Body of pancreas (tissue), 4 donors: ENCODE measurements at regions not wholly inside any gene's neighbourhood (a gene's known extent, or its start where the extent isn't known, plus 50 kb on each side); places are given as distances from the start of the nearest gene placed in this dataset.

Experiments
- ATAC-seq: fragments of 150-250 bp; one replicate; pipeline ENCODE4 v1.9.1; 2016
- DNase-seq, 4 donors: peaks; one replicate each; pipeline ENCODE4 v3.0.0-alpha.2; 2019
- H3K27ac ChIP-seq, 4 donors: fragments of 200-600 bp; sonication (generic); 1 replicate in 3 of 4; 2 replicates in 1 of 4; pipeline versions ENCODE4 v1.5.1 to v1.6.1; 2016 to 2019; ENCODE audit warnings: mild to moderate bottlenecking in 1 of 4, mixed read lengths in 1 of 4, moderate library complexity in 1 of 4
- H3K27me3 ChIP-seq, 2 donors: fragments of 200-600 bp; sonication (generic); one replicate each; pipeline ENCODE4 v1.6.0; 2016; ENCODE audit warnings: mild to moderate bottlenecking in 1 of 2
- H3K36me3 ChIP-seq, 2 donors: fragments of 200-600 bp; sonication (generic); replicated peaks in 1 of 2; 2 replicates each; pipeline ENCODE4 v1.5.1; 2016; ENCODE audit warnings: low read depth in 2 of 2; ENCODE audit not compliant: insufficient read depth in 1 of 2
- H3K4me1 ChIP-seq: fragments of 200-600 bp; sonication (generic); one replicate; pipeline ENCODE4 v1.6.0; 2016
- H3K4me3 ChIP-seq, 2 donors: fragments of 200-600 bp; sonication (generic); 1 replicate in 1 of 2; 2 replicates in 1 of 2; pipeline ENCODE4 v1.5.1; 2016 to 2019
- H3K9me3 ChIP-seq, 3 donors: fragments of 200-600 bp; sonication (generic); 1 replicate in 2 of 3; 2 replicates in 1 of 3; pipeline ENCODE4 v1.5.1; 2016
- POLR2A ChIP-seq, 3 donors: fragments of 450-650 bp; IDR thresholded peaks; one replicate each; pipeline ENCODE4 v1.6.1; 2016; ENCODE audit warnings: antibody characterized with exemption in 3 of 3, mild to moderate bottlenecking in 2 of 3
- WGBS, 2 donors: methylation state at CpG; one replicate each; pipeline ENCODE4 v1.1.5; 2017; 5-methylcytosine and 5-hydroxymethylcytosine counted together
- intact Hi-C: fragments of 100-400 bp; cut with DNase I; formaldehyde crosslinking; loops from one replicate; pipeline ENCODE4 v1.15.1; 2023
- TF ChIP-seq, protein P1 (sequence below), 7 experiments: fragments of 450-650 bp in 4 of 7; fragments of 200-600 bp in 3 of 7; sonication (generic) in 3 of 7; IDR thresholded peaks; one replicate each; pipeline ENCODE4 v1.5.1; 2016 to 2019; ENCODE audit warnings: antibody characterized with exemption in 7 of 7

DNA sequence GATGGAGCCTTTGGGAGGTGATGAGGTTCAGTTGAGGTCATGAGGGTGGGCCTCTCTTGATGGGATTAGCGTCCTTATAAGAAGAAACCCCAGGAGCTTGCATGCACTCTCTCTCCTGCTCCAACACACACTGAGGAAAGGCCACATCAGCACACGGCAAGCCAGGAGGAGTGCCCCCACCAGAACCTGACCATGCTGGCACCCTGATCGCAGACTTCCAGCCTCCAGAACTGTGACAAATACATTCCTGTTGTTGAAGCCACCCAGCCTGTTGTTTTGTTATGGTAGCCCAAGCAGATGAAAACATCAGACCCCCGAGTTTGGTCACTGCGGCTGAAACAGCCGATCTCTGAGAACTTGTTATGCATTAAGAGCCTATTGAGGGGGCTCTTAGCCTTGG is 64.8 kb upstream of the SOD1 start:
- no peaks in the 10 kb centered on the region for H3K9me3 ChIP-seq
- H3K4me3 ChIP-seq, result no peak overlapping the region
- ATAC-seq (no peak), DNase-seq (no peak)
- no peaks in the 10 kb centered on the region for H3K36me3 ChIP-seq
- TF ChIP-seq, protein P1, sequence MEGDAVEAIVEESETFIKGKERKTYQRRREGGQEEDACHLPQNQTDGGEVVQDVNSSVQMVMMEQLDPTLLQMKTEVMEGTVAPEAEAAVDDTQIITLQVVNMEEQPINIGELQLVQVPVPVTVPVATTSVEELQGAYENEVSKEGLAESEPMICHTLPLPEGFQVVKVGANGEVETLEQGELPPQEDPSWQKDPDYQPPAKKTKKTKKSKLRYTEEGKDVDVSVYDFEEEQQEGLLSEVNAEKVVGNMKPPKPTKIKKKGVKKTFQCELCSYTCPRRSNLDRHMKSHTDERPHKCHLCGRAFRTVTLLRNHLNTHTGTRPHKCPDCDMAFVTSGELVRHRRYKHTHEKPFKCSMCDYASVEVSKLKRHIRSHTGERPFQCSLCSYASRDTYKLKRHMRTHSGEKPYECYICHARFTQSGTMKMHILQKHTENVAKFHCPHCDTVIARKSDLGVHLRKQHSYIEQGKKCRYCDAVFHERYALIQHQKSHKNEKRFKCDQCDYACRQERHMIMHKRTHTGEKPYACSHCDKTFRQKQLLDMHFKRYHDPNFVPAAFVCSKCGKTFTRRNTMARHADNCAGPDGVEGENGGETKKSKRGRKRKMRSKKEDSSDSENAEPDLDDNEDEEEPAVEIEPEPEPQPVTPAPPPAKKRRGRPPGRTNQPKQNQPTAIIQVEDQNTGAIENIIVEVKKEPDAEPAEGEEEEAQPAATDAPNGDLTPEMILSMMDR (IDR thresholded peaks at IDR 0.05), result no peak
- TF ChIP-seq POLR2A (IDR thresholded peaks at IDR 0.05), result no peak
- H3K4me1 ChIP-seq, result no peaks in the 10 kb centered on the region
- 67 to 70% methylated on average over 6 of the region's 6 CpGs for WGBS, 2 donors
- intact Hi-C loops, result no loop called here
- no peaks in the 10 kb centered on the region for H3K27me3 ChIP-seq
- H3K27ac ChIP-seq, result no peak overlapping the region

DNA sequence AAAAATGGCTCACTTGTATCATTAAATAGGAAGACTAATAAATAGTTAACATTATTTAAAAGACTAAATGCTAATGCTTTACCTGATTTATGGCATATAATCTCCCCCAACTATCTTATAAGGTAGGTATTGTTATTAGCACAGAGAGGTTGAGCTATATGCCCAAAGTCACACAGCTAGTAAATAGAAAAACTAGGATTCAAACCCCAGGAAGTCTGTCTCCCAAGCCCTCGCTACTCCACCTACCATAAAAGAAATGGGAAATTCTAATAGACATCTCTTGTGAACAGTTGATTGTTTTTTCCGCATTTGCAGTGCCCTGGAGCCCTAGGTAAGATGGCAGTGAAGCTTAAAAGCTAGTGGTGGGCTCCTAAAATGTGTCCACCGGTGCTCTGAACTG is 65.2 kb upstream of the SOD1 start:
- H3K27ac ChIP-seq, result no peak overlapping the region
- H3K4me3 ChIP-seq, result no peak overlapping the region
- 65 to 79% methylated on average over 3 of the region's 3 CpGs for WGBS, 2 donors
- no peak for TF ChIP-seq POLR2A (IDR thresholded peaks at IDR 0.05)
- TF ChIP-seq, protein P1 (IDR thresholded peaks at IDR 0.05), result no peak
- intact Hi-C loops, result no loop called here
- H3K36me3 ChIP-seq, result no peaks in the 10 kb centered on the region
- H3K9me3 ChIP-seq, result no peaks in the 10 kb centered on the region
- H3K4me1 ChIP-seq, result no peaks in the 10 kb centered on the region
- DNase-seq (no peak), ATAC-seq (no peak)
- no peaks in the 10 kb centered on the region for H3K27me3 ChIP-seq

DNA sequence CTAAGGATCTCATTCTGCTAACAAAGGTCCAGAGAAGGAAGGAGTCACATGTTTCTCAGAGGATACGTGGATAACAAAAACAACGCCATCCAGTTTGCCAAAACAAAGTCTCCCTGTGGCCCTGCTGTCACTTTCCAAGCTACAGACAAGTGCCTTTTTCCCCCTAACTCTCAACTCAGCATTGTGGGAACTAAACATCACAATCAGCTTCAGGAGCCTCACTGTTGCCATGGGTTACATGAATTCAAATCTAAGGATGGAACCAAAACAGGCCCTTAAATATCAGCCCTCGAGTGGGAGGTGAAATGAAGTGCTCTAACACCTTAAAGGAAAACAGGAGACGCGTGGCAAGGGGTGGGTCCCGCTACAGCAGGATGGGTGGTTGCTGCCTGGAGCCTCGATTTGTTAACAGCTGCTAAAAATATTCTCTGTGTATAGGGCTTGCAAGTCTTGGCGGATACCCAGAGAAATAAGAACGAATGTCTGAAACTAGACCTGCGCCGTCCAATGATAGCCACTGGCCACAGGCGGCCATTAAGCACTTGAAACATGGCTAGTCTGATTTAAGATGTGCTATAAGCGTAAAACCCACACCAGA is 66.4 kb upstream of the SOD1 start:
- ATAC-seq (no peak), DNase-seq (no peak)
- Histone ChIP-seq H3K27me3 (no peaks in the 10 kb centered on the region), H3K4me3 (no peak overlapping the region), H3K9me3 (no peaks in the 10 kb centered on the region), H3K36me3 (no peaks in the 10 kb centered on the region), H3K27ac (no peak overlapping the region), H3K4me1 (no peaks in the 10 kb centered on the region)
- 60 to 61% methylated on average over 13 of the region's 13 CpGs for WGBS, 2 donors
- intact Hi-C loops, result no loop called here
- TF ChIP-seq, protein P1 (IDR thresholded peaks at IDR 0.05), result no peak
- TF ChIP-seq POLR2A (IDR thresholded peaks at IDR 0.05), result no peak

DNA sequence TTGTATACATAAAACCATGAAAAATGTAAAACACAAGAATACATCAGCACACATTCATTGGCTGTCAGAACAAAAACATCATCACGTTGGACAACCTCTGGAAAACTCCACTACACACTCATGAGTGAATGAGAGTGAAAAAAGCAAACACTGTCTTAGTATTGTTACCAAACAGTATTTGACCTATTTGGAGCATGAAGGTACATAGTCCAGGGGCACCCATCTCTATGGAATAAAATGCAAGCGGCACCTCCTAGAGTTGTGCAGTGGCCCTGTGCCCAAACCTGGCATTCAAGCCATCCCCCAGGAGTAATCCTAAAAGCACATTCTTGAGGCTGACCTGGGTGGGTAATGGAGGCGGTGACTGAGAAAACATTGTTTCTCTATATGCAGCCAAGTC is 67.0 kb upstream of the SOD1 start:
- TF ChIP-seq, protein P1 (IDR thresholded peaks at IDR 0.05), result no peak
- no peak for TF ChIP-seq POLR2A (IDR thresholded peaks at IDR 0.05)
- Histone ChIP-seq H3K36me3 (no peaks in the 10 kb centered on the region), H3K4me1 (no peaks in the 10 kb centered on the region), H3K9me3 (no peaks in the 10 kb centered on the region), H3K27me3 (no peaks in the 10 kb centered on the region), H3K4me3 (no peak overlapping the region), H3K27ac (no peak overlapping the region)
- DNase-seq (no peak), ATAC-seq (no peak)
- intact Hi-C loops, result no loop called here
- 57 to 59% methylated on average over 3 of the region's 3 CpGs for WGBS, 2 donors

DNA sequence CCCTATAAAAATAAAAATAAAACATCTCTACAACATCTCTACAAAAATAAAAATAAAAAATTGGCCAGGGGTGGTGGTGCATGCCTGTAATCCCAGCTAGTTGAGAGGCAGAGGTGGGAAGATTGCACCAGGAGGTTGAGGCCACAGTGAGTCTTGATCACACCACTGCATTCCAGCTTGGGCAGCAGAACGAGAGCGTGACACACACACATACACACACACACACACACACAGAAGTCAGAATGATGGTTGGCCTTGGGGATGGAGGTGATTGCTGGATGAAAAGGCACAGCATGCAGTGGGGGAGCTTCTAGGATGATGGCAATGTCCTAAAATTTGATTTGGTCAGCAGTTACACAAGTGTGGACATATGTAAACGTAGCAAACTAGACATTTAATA is 69.7 kb upstream of the SOD1 start:
- Histone ChIP-seq H3K4me3 (no peak overlapping the region), H3K36me3 (no peaks in the 10 kb centered on the region), H3K27me3 (no peaks in the 10 kb centered on the region), H3K4me1 (no peaks in the 10 kb centered on the region), H3K9me3 (no peaks in the 10 kb centered on the region), H3K27ac (no peak overlapping the region)
- intact Hi-C loops, result loop anchor here (10.0 kb wide), 2 partner anchors 255 to 485 kb away; no protein-coding TSS in a partner anchor
- DNase-seq (no peak), ATAC-seq (no peak)
- TF ChIP-seq, protein P1 (IDR thresholded peaks at IDR 0.05), result no peak
- no peak for TF ChIP-seq POLR2A (IDR thresholded peaks at IDR 0.05)
- whole genome bisulfite sequencing, 2 donors, result 49 to 74% methylated on average over 3 of the region's 3 CpGs
